Kidney tubule cell (primary cell): ENCODE measurements at regions not wholly inside any gene's neighbourhood (a gene's known extent, or its start where the extent isn't known, plus 50 kb on each side); places are given as distances from the start of the nearest gene placed in this dataset.

ENCODE experiments used
- DNase-seq: peaks from one replicate; pipeline ENCODE4 v3.0.0-alpha.2; 2018; ENCODE audit warnings: low spot score

DNA sequence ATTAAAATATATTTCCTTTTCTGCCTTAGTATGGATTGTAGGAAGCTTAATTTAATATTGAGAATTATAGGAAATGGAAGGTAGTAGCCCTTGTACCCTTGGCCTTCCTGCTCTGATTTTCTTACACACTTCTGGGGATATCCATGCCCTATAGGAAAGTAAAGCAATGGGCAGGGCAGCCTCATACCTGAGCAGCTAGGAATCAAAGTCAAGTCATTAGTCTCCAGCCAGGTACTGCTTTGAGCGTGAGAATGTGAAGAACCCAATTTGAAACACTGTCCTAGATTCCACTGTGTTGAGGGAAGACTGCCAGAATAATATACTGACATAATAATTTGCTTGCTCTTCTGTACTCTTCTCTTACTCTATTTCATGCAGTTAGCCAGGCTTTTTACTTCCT is 51.0 kb upstream of the L3MBTL3 start:
- DNase-seq = no peak

DNA sequence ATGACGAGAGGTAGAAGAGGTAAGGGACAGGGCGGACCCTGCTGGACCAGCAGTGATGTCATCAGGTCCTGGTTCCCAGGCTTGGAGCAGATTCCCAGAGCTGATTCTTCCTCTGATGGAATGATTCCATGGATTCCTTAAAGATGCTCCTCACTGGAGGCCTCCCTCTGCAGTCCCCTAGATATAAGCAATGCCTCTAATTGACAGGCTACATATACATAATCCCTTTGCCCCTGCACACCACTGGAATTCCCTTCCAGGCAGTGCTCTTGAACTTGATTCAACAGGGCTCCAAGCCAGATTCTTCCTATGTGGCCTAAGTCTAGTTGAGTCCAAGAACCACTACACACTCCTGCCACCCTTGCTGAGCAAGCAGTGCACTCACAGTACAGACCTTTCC is 52.3 kb upstream of the L3MBTL3 start:
- DNase-seq = no peak

DNA sequence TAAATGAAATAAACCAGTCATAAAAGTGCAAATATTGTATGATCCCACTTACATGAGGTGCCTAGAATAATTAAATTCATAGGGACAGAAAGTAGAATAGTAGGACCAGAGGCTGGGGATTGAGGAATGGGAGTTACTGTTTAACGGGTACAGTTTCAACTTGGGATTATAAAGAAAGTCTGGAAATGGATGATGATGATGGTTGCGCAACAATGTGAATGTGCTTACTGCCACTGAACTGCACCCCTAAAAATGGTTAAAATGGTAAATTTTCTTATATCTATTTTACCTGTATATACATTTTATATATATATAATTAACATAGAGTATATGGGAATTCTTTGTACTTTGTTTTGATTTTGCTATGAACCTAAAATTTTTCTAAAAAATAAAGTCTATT is 53.3 kb upstream of the L3MBTL3 start:
- no peak for DNase-seq

DNA sequence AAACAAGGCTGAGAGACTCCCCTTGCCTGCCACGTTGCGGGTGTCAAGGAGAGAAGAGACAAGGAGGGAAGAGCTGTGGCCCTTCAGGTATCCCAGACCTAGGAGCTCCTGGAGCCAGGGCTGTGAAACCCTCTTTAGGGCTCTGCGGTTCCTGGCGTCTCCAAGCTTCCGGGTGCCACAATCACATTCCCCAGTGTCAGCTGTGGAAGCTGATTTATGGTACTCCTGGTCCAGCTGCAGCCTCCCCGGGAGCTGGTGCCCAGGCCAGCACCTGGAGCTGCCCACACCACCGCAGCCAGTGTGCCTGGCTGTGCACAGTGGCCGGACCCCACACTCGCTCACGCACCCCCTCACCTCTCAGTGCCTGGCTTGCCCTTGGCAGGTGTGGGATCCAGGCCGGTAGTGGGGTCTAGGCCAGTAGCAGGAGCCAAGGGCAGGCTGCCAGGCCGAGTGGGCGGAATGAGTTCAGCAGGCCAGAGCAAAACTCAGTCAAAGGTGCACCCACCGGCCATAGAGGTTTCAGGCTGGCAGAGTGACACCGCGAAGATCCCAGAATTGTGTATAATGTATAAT is 58.9 kb upstream of the L3MBTL3 start:
- DNase-seq = no peak

DNA sequence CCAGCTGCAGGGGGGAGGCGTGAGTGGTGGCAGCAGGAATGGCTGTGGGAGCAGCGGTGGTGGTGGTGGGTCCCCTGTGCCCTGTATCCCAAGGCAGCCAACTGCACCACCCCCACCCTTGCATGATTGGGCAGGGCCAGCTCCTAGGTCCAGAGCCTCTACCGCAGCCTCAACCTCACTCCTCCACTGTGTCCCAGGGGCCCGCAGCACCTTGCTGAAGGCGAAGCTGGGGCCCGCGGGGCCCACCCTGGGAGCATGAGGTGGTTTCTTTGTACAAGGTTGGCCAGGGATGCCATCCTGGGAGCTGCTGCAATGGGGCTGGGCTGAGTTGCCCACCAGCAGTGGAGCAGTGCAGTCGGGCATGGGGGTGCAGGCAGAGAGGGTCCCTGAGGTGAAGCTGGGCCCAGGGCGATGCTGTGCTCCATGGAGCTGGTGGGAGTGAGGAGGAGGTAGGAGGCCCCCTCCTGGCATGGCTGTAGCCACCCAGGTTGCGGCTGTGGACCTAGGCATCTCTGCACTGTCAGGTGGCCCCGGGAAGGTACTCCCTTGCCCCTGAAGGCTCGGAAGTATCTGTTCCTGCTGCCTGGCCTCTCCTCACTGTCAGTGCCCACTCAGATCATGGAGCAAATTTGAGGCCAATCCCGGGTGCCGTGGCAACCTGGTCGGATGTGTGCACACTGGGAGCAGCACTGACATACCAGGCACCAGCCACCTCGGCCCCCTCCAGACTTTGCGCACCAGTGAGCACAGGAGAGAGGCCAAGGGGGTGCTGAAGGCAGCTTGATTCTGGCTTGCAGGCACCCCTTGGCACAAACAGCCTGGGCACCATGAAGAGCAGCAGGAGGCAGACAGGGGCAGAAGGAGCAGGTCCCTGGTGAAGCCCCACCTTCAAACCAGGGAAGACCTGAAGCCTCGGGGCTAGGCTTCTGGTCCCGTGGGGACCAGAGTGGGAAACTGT is 60.2 kb upstream of the L3MBTL3 start:
- DNase-seq = no peak

DNA sequence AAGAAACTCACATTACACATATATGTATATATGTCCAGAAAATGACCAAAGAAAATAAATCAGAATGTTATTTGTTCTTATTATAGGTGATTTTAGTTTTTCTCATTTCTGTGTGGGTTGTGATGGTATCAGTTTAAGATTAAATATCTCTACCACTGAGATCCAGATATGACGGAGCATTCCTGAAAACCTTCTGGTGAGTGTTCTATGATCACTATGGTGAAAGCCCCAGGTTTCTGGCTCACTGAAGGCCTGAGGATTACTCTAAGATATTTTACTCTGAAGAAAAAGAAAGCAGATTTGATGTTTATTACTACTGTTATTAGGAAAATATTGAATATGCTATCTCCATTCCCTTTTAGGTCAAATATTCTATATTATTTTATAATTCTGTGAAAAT is 62.8 kb upstream of the L3MBTL3 start:
- DNase-seq = no peak

DNA sequence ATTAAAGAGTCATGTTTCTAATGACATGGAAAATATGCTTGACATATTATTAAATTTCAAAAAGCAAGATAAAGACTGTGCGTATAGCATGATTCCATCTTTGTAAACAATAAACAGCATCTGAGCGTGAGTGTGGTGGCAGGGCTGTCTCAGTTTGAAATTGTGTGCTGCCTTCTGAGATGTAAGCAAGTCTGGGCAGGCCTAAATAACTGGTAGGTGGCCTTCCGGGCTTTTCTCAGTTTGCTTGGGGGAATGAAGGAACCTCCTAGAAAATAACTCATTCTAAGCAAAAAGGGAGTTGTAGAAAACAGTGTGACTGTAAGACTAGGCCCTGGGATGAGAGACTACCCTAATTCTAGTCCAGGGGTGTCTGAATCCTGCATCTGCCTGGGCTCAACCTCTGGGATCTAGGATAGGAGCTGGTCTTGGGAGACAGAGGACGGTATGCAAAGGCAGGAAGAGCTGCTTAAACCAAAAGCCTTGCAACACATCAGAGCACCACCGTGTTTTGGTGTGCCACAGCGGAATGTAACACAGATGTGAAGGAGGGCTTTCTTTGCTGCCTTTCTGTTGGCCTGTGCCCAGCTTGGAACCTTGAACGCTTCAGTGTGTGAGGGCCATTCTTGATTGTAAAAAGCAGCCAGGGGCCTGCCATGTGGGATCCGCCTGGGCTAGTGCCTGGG is 63.5 kb upstream of the L3MBTL3 start:
- no peak for DNase-seq

DNA sequence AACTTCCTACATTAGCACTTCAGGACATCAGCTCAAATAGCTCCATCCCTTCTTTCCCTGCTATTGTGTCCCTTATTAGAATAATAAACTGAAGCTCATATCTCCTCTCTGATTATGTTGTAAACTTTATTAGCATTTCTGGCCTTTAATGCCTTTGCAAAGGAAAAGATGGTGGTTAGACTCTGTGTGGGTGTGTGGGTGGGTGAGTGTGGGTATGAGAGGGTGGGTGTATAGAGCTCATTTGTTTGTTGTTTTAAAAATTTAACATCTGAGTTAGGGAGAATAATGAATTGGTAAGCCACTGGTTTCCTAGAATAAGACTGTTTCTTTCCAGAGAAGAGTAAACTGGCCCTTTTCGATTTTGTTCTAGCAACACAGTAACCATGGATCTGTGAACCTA is 70.6 kb upstream of the L3MBTL3 start:
- DNase-seq = no peak

DNA sequence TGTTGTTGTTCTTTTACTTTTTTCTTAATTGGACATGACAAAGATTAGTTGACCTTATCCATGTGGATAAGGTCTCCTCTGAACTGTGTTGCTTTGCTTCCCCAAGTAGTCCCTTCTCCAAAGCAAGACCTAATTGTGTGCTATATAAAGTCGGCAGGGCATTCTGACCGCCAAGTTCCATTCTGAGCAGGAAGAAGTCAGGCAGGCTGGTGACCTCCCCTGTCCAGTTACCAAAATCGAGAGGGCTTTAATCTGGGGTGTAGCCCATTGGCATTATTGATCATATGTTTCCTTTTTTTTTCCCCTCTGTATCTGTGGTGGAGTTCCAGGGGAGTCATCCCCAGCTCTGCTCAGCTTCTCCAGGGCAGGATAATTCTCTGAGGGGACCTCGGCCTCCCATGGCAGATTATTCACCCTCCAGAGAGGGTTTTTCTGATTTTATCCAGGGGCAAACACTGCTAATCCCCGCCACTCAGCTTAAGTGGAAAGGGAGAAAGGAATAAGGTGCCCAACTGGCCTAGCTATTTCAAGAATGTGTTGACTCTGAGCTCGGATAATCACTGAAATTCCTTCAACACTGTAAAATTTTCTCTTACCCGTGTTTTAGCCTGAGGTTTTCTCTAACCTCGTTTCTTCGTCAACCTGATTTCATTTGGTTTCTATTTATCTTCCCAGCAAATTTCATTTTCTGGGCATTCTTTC is 71.8 kb upstream of the L3MBTL3 start:
- DNase-seq = no peak

DNA sequence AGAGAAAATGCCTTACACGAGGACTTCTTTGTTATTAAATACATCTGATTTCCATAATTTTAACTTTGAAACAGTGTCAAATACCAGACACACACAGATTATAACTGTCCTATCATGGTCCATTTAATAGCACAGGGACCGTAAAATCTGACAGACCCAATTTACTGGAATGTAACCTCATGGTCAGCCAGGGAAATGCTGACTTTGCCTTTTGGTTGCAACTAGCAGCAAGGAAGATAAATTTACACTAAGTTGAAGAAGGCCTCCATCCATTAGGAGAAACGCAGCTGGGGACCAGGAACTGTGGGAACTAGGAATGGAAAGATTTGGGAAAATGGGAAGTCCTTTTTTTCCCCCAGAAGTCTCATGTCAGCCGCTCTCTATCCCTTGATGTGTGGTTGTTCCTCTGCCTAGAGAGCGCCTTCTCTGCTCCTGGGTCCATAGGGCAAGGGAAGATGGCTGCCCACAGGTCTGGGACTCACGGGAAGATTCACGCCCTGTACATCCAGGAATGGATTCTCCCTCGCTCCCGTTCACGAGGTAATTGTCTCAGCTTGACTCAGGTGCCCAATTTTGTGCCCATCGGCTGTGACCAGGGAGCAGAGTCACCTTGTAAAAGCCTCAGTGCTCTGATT is 74.6 kb upstream of the L3MBTL3 start:
- no peak for DNase-seq

DNA sequence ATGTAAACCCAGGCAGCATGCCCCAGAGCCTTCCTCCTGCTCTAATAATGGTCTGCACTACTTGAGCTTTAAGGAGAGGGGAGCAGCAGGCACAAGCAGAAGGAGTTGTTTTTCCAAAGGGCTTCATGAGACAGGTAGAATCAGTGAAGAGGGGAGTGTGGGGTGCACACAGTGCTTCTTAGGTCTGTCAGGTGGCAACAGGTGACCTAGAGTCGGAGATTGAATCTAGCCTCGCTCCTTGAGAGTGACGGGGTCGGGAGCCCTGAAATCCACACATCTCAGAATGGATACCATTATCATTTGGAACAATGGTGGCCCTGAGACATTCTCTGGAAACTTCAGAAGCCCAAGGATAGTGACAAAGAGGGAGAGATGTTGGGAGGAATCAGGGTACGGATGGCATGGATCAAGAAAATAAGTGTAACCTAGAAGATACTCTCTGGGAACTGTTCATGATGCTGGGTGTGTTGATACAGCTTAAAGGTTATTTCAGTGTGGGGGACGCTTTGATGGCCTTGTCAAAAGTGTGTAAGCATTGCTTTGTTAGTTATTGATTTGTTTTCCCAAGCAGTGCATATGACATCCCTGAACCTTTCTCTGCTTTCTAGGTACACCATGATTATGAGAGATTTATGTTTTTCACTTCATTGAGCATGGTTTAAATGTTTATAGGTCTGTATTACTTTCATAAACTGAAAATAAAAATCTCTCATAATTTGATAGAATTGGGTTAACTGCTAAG is 77.8 kb upstream of the L3MBTL3 start:
- DNase-seq = no peak

DNA sequence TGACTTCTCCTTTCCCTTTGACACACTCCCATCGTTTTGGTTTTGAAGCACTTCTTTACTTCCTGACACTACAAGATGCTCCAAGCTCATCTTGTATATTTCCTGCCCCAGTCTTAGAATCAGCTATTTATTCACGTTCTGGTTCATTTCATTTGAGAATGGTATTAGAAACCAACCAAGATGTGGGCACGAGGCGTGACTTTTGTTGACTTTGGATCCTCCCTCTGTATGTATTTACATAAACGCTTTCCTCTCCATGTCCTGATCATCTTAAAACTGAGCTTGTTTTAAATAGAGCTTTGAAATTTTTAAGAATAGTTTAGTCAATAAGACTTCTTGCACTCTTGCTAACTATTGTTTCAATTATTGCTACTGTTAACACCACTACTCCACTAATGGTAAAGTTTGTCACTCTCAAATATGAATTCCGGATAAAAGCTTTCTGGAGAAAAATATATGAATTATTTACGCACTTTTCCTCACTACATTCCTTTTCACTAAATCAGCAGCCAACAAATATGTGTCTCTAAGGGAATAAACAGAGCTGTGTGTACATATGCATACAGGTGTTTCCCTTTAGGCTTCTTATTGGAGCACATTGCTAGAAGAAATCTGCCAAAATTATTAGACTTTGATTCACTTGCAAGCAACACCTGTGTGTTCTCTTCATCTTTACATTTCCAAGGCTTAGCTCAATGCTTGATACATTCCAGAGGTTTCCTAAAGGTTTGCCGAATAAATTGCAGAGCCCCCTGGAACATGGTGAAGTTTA is 77.3 kb upstream of the TMEM244 start:
- DNase-seq = peak; percentile 49

DNA sequence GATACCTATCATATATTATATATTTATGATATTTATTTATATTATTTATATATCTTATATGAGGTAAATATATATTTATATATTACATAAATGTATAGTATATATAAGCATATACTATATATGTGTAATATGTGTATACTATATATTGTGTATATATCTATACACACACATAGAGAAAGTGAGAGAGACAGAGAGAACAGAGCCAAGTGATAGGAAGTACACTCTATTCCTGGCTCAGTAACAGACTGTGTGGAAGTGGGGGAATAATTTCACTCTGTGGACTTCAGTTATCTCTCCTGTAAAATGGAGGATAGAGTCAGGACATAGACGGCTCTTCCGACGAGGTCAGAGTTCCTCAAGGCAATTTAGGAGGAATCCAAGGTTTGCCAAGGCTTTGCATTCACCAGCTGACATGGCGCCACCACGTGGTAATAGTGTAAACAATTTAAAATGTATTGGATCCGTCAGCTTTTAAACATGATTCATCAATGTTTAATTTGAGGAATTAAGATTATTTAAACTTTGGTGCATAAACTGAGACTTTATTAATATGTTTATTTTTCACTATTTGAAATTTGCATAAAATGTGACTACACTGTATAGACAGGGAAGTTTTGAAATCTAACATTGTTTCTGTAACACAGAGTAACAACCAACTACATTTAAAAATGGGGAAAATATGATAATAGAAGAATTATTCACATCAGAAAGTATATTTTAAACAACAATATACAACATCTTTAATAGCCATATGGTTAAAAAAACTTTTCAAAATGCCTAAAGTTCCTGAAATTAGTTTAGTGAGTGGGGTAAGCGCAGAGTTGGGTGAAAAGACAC is 75.4 kb upstream of the TMEM244 start:
- DNase-seq = peak; percentile 69

DNA sequence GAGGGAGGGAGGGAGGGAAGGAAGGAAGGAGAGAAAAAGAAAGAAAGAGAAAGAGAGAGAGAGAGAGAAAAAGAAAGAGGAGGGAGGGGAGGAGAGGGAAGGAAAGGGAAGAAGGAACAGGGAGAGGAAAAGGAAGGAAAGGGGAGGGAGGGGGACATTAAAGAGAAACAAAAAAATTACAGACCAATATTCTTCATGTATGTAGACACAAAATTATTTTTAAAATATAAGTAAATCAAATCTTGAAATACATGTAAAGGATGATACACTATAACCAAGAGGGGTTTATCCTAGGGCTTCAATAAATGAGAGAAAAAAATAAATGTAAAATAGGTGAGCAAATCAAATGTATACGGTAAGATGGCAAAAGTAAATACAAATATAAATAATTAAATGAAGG is 71.2 kb upstream of the TMEM244 start:
- DNase-seq = no peak

DNA sequence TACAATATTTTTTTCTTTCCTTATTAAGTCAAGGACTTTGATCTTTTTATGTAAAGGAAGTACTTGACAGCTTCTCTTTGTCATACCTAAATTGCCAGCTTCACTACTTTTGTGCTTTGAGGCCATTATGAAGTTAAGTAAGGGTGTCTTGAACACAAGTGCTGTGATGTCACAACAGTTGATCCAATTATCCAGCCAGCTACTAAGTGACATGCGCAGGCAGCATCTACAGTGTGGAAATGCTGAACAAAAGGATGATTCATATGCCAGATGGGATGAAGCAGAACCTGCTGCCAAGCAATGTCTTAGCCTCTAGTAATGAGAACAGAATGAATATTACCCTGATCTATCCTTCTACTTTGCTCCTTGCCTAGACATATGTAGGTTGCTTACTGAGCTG is 68.3 kb upstream of the TMEM244 start:
- peak; percentile 37 for DNase-seq

DNA sequence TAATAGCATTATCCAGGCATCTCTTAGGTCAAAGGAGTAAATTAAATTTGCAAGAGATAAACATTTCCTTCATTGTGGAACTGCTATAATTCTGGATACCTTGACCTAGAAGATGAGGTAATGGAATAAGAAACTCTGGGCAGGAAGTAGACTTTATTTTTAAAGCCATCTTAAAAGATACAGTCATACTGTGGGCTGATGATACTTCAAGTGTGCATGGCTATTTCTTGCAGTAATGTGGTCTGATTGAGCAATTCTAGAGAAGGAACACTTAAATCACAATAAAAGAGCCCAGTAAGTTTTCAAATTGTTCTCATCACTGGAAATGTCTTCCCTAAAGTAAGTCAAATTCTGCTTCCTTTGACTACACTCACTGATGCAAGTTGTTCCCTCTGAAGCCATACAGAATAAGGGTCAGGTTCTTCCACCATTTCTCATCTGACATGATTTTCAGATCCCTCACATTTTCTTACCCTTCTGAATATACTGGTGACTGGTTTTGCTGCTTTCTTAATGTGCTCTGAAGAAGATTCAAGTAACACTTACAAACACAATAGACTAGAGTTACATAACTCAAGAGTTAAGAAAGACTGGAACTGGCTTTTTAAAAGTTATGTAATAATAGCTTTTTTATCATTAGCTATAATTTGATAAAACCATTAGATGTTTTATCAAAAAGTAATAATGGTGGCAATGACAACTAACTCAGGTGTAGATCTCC is 62.6 kb upstream of the TMEM244 start:
- DNase-seq = peak; percentile 34

DNA sequence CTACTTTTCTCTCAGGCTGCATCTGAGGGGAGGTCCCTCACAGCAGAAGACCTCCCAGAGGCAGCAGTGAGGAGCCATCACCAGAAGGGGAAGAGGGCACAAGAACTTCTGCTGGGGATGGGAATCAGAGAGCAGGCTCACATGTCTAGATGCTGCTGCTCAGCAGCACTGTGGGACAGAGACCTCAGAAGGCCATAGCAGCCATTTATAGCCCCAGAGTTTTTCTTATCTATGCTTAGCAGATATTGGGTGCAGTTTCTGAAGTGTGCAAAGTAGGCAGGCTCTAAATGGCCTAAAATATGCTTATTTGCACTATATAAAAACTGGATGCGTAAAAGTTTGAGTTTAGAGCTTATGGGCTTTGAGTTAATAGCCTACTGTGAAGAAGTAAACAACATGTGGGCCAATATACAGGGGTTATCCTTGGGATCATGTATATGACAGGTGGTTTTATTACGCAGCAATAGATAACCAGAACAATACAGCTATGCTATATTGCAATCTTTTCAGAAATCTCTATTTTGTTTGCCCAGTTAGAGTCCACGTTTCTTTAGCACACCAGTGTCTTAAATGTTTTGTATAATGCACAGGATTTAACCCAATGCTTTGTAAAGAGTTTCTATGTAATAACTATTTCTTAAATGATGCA is 60.2 kb upstream of the TMEM244 start:
- no peak for DNase-seq

DNA sequence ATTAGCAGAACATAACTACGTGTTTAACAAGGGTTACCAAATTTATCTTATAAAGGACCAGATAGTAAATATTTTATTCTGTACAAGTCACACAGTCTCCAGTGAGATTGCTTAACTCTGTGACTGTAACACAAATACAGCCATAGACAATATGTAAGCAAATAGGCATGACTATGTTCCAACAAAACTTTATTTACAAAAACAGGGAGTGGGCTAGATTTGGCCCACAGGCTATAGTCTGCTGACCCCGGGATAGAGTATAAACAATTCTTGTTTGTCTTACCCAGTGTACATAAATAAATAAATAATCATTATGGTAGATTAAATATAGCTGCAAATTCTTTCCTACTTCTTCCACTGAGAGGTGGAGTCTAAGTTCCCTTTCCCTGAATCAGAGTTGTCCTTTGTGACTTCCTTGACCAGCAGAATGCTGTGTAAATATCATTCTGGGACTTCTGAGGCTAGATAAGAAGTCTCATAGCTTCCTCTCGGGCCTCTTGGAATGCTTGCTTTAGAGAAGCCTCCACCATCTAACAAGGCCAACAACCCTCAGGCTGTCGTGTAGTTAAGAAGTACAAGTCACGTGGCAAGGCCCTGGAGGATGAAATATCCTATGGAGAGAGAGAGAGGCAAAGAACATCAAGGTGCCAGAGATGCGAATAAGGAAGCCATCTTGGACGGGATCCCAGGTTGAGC is 59.1 kb upstream of the TMEM244 start:
- peak; percentile 18 for DNase-seq
